ENCODE measurements at regions not wholly inside any gene's neighbourhood (a gene's known extent, or its start where the extent isn't known, plus 50 kb on each side); places are given as distances from the start of the nearest gene placed in this dataset.

DNA sequence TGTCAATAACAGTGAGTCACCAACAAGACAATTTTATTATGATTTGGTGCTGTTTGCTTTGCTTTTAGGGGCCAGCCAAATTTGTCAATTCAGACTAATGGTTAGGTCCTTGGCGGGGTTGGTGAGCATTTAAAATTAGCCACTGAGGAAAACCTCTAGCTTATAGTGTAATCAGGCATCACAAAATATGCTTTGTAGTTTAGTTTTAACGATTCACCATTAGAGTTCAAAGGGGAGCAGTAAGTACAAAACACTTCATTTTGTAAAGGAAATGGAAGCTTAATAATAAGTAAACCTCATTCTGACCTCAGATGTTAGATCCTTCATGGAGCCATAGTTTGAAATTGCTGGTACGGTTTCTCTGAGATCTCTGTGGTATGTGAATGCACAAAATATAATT is 218.4 kb upstream of the GOLIM4 start:
- TF ChIP-seq, protein P1, sequence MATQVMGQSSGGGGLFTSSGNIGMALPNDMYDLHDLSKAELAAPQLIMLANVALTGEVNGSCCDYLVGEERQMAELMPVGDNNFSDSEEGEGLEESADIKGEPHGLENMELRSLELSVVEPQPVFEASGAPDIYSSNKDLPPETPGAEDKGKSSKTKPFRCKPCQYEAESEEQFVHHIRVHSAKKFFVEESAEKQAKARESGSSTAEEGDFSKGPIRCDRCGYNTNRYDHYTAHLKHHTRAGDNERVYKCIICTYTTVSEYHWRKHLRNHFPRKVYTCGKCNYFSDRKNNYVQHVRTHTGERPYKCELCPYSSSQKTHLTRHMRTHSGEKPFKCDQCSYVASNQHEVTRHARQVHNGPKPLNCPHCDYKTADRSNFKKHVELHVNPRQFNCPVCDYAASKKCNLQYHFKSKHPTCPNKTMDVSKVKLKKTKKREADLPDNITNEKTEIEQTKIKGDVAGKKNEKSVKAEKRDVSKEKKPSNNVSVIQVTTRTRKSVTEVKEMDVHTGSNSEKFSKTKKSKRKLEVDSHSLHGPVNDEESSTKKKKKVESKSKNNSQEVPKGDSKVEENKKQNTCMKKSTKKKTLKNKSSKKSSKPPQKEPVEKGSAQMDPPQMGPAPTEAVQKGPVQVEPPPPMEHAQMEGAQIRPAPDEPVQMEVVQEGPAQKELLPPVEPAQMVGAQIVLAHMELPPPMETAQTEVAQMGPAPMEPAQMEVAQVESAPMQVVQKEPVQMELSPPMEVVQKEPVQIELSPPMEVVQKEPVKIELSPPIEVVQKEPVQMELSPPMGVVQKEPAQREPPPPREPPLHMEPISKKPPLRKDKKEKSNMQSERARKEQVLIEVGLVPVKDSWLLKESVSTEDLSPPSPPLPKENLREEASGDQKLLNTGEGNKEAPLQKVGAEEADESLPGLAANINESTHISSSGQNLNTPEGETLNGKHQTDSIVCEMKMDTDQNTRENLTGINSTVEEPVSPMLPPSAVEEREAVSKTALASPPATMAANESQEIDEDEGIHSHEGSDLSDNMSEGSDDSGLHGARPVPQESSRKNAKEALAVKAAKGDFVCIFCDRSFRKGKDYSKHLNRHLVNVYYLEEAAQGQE (IDR thresholded peaks at IDR 0.05; ENCODE audit: low read depth, low read length) = no peak
- TF ChIP-seq MEF2A (IDR thresholded peaks at IDR 0.05; ENCODE audit: borderline replicate concordance, low read depth) (no peak), POLR2AphosphoS5 (IDR thresholded peaks at IDR 0.05; ENCODE audit: low read depth, low read length) (no peak), TCF12 (IDR thresholded peaks at IDR 0.05) (no peak), RFX5 (IDR thresholded peaks at IDR 0.05; ENCODE audit: low read length) (no peak), EZH2phosphoT487 (IDR thresholded peaks at IDR 0.05; ENCODE audit: borderline replicate concordance, low read depth) (no peak), EP300 (IDR thresholded peaks at IDR 0.05; ENCODE audit: borderline replicate concordance in 1 of 2, low read depth in 1 of 2, low read length in 1 of 2) (no peak), YY1 (IDR thresholded peaks at IDR 0.05; ENCODE audit: low read depth) (no peak)
- TF ChIP-seq, protein P2, sequence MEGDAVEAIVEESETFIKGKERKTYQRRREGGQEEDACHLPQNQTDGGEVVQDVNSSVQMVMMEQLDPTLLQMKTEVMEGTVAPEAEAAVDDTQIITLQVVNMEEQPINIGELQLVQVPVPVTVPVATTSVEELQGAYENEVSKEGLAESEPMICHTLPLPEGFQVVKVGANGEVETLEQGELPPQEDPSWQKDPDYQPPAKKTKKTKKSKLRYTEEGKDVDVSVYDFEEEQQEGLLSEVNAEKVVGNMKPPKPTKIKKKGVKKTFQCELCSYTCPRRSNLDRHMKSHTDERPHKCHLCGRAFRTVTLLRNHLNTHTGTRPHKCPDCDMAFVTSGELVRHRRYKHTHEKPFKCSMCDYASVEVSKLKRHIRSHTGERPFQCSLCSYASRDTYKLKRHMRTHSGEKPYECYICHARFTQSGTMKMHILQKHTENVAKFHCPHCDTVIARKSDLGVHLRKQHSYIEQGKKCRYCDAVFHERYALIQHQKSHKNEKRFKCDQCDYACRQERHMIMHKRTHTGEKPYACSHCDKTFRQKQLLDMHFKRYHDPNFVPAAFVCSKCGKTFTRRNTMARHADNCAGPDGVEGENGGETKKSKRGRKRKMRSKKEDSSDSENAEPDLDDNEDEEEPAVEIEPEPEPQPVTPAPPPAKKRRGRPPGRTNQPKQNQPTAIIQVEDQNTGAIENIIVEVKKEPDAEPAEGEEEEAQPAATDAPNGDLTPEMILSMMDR (IDR thresholded peaks at IDR 0.05) = no peak
- TF ChIP-seq, protein P3, sequence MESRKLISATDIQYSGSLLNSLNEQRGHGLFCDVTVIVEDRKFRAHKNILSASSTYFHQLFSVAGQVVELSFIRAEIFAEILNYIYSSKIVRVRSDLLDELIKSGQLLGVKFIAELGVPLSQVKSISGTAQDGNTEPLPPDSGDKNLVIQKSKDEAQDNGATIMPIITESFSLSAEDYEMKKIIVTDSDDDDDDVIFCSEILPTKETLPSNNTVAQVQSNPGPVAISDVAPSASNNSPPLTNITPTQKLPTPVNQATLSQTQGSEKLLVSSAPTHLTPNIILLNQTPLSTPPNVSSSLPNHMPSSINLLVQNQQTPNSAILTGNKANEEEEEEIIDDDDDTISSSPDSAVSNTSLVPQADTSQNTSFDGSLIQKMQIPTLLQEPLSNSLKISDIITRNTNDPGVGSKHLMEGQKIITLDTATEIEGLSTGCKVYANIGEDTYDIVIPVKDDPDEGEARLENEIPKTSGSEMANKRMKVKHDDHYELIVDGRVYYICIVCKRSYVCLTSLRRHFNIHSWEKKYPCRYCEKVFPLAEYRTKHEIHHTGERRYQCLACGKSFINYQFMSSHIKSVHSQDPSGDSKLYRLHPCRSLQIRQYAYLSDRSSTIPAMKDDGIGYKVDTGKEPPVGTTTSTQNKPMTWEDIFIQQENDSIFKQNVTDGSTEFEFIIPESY (IDR thresholded peaks at IDR 0.05; ENCODE audit: borderline replicate concordance, low read depth) = no peak
- TF ChIP-seq, protein P4, sequence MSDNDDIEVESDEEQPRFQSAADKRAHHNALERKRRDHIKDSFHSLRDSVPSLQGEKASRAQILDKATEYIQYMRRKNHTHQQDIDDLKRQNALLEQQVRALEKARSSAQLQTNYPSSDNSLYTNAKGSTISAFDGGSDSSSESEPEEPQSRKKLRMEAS (IDR thresholded peaks at IDR 0.05; ENCODE audit: low read depth) = no peak

All from SK-N-SH (cell line).